GM12878 (cell line): ENCODE measurements at regions not wholly inside any gene's neighbourhood (a gene's known extent, or its start where the extent isn't known, plus 50 kb on each side); places are given as distances from the start of the nearest gene placed in this dataset.
A peak's percentile ranks its signal among the peaks of the same experiment; 100 is the strongest.

Experiments used
- ATAC-seq: fragments of 200-7000 bp; cut with Tn5 transposase; 3 replicates; pipeline ENCODE4 v1.9.1; 2020; ENCODE audit warnings: mild to moderate bottlenecking, moderate library complexity
- BruUV-seq: library from RNA; stranded (reverse); fragments of 400-500 nt; replicated peaks from 2 replicates; lab custom pipeline; 2021; lab: Mats Ljungman, UMichigan
- CTCF ChIA-PET: fragments of 300-600 bp; sonication (Branson Sonifier 250); formaldehyde crosslinking; extraction: SDS; loops from one replicate; lab custom pipeline; 2021; ENCODE audit warnings: inconsistent platforms; lab: Yijun Ruan, JAX
- POLR2A ChIA-PET: fragments of 350-600 bp; formaldehyde crosslinking; extraction: SDS; loops from one replicate; lab custom pipeline; 2021; ENCODE audit warnings: inconsistent platforms; lab: Charles Lee
- RAD21 ChIA-PET: fragments of 300-600 bp; sonication (Branson Sonifier 250); formaldehyde crosslinking; loops from one replicate; lab custom pipeline; 2023; ENCODE audit warnings: antibody characterized with exemption; ENCODE audit not compliant: unreplicated experiment; lab: Charles Lee
- SMC1A ChIA-PET: fragments of 300-600 bp; sonication (Branson Sonifier 250); formaldehyde crosslinking; loops from one replicate; lab custom pipeline; 2023; ENCODE audit not compliant: unreplicated experiment, uncharacterized antibody; lab: Charles Lee
- DNase-seq: peaks from one replicate; pipeline ENCODE4 v3.0.0-alpha.2; 2011; ENCODE audit warnings: low read depth, low spot score
- FAIRE-seq: peaks from 3 replicates; lab custom pipeline; 2011; peaks lifted over from hg19 to GRCh38; lab: Jason Lieb, UNC
- H2AFZ ChIP-seq: 2 replicates; pipeline ENCODE4 v1.6.0; 2011; ENCODE audit warnings: low read depth, low read length, control low read depth; ENCODE audit not compliant: control insufficient read depth
- H3K27ac ChIP-seq: 2 replicates; pipeline ENCODE4 v1.5.1; 2011; ENCODE audit warnings: control low read depth; ENCODE audit not compliant: control insufficient read depth, insufficient read depth
- H3K27me3 ChIP-seq, 2 experiments: replicated peaks in 1 of 2; 2 replicates each; pipeline versions ENCODE4 v1.6.0 to v1.6.1; 2011; ENCODE audit warnings: low read length in 1 of 2; ENCODE audit not compliant: control insufficient read depth in 2 of 2, insufficient read depth in 2 of 2
- H3K36me3 ChIP-seq, 2 experiments: 2 replicates each; pipeline ENCODE4 v1.5.1; 2011; ENCODE audit warnings: low read length in 1 of 2; ENCODE audit not compliant: control insufficient read depth in 2 of 2, insufficient read depth in 2 of 2
- H3K4me1 ChIP-seq: 2 replicates; pipeline ENCODE4 v1.6.1; 2011; ENCODE audit warnings: mild to moderate bottlenecking, low read length, moderate library complexity, mixed read lengths; ENCODE audit not compliant: control insufficient read depth, insufficient read depth
- H3K4me2 ChIP-seq: 2 replicates; pipeline ENCODE4 v1.6.0; 2011; ENCODE audit warnings: control low read depth; ENCODE audit not compliant: control insufficient read depth, insufficient read depth
- H3K4me3 ChIP-seq: fragments of 200-600 bp; sonication (generic); 2 replicates; pipeline ENCODE4 v1.5.1; 2016
- H3K79me2 ChIP-seq: 2 replicates; pipeline ENCODE4 v1.6.0; 2011; ENCODE audit warnings: low read length; ENCODE audit not compliant: control insufficient read depth, insufficient read depth
- H3K9ac ChIP-seq: 2 replicates; pipeline ENCODE4 v1.8.0; 2011; ENCODE audit warnings: low read length, control low read depth, mixed read lengths; ENCODE audit not compliant: control insufficient read depth, insufficient read depth
- H3K9me3 ChIP-seq: replicated peaks from 3 replicates; pipeline ENCODE4 v1.5.1; 2011; ENCODE audit warnings: mild to moderate bottlenecking, low read length; ENCODE audit not compliant: control insufficient read depth, insufficient read depth
- H4K20me1 ChIP-seq: 2 replicates; pipeline ENCODE4 v1.6.0; 2011; ENCODE audit not compliant: control insufficient read depth, insufficient read depth
- FOS ChIP-seq: IDR thresholded peaks from 3 replicates; pipeline ENCODE4 v1.6.1; 2011; ENCODE audit warnings: borderline replicate concordance; ENCODE audit not compliant: insufficient read length; ENCODE audit errors: extremely low read depth
- GABPA ChIP-seq: IDR thresholded peaks from 2 replicates; pipeline ENCODE4 v1.6.1; 2014; ENCODE audit warnings: antibody characterized with exemption, low read depth, mild to moderate bottlenecking, inconsistent platforms
- NFYB ChIP-seq: IDR thresholded peaks from 2 replicates; pipeline ENCODE4 v1.6.1; 2011; ENCODE audit warnings: low read depth, mild to moderate bottlenecking, low read length, improper control_type of control experiment, moderate library complexity; ENCODE audit not compliant: insufficient read depth
- NR2C2 ChIP-seq: IDR thresholded peaks from 2 replicates; pipeline ENCODE4 v1.6.1; 2011; ENCODE audit warnings: borderline replicate concordance, low read depth; ENCODE audit not compliant: control insufficient read depth, insufficient read length
- RCOR1 ChIP-seq: conservative IDR thresholded peaks from 2 replicates; pipeline ENCODE4 v1.6.1; 2012; ENCODE audit warnings: low read depth, low read length, improper control_type of control experiment
- RFX5 ChIP-seq: IDR thresholded peaks from 2 replicates; pipeline ENCODE4 v1.6.1; 2011; ENCODE audit warnings: low read depth, low read length, improper control_type of control experiment
- WGBS: methylation state at CpG from one replicate; pipeline ENCODE4 v1.1.6; 2016; ENCODE audit warnings: low lambda C conversion rate; ENCODE audit not compliant: insufficient replicate concordance, insufficient coverage; ENCODE audit errors: missing lambda C conversion rate; 5-methylcytosine and 5-hydroxymethylcytosine counted together
- in situ Hi-C: fragments of 300-500 bp; cut with MboI; formaldehyde crosslinking; loops from 9 replicates; pipeline ENCODE4 v1.14.3; 2018; ENCODE audit warnings: mixed read lengths
- intact Hi-C: fragments of 100-400 bp; cut with micrococcal nuclease; formaldehyde crosslinking; loops from one replicate; pipeline ENCODE4 v1.14.2; 2022; ENCODE audit not compliant: unreplicated experiment
- TF ChIP-seq, protein P1 (sequence below): fragments of 450-650 bp; IDR thresholded peaks from 2 replicates; pipeline ENCODE4 v1.6.1; 2017; ENCODE audit warnings: mild to moderate bottlenecking, moderate library complexity
- TF ChIP-seq, protein P2 (sequence below): IDR thresholded peaks from 2 replicates; pipeline ENCODE4 v1.6.1; 2012; ENCODE audit warnings: low read length, inconsistent platforms

DNA sequence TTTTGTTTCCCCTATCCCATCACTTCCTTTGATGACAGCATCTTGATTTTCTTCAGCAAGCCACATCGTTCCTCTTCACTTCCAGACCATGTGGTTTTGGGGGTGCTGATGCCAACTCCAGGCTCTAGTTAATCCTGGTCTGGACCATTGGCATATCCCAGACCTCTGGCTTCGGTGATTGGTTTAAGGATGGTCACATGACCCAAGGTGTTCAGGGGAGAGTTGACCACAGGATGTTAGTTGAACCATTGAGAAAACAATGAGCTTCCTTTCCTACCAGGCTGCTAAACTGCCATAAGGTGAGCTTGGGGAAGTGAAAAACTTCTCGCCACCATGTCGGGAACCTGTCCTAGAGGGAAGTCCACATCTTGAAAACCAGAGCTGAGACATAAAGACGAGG, 60.9 kb upstream of the TLR3 start:
- H3K9ac ChIP-seq, result no peak overlapping the region
- BruUV-seq, result no TSS peak
- CTCF ChIA-PET, result interaction anchor here (3.1 kb wide), 1 partner anchor 31 kb away, joined by 6 read pairs; no protein-coding TSS in a partner anchor
- H4K20me1 ChIP-seq, result no peaks in the 10 kb centered on the region
- H2AFZ ChIP-seq, result no peak overlapping the region
- POLR2A ChIA-PET, result no interaction called here
- WGBS, result 29% methylated on average over 5 of the region's 5 CpGs
- no peak overlapping the region for H3K4me3 ChIP-seq
- H3K4me2 ChIP-seq, result no peak overlapping the region
- intact Hi-C loops (no loop called here), in situ Hi-C loops (no loop called here)
- FAIRE-seq (no peak), DNase-seq (no peak), ATAC-seq (no peak)
- H3K79me2 ChIP-seq, result no peaks in the 10 kb centered on the region
- RAD21 ChIA-PET, result no interaction called here
- TF ChIP-seq NR2C2, result no peak
- 0 out of 2 replicates have a peak, but pooled peaks have one; percentile 11 for TF ChIP-seq NFYB
- H3K9me3 ChIP-seq, result no peaks in the 10 kb centered on the region
- SMC1A ChIA-PET, result no interaction called here
- no peaks in the 10 kb centered on the region; a peak in 1 of 4 replicates for H3K27me3 ChIP-seq
- H3K27ac ChIP-seq, result no peak overlapping the region
- no peaks in the 10 kb centered on the region for H3K4me1 ChIP-seq
- H3K36me3 ChIP-seq, result no peaks in the 10 kb centered on the region

DNA sequence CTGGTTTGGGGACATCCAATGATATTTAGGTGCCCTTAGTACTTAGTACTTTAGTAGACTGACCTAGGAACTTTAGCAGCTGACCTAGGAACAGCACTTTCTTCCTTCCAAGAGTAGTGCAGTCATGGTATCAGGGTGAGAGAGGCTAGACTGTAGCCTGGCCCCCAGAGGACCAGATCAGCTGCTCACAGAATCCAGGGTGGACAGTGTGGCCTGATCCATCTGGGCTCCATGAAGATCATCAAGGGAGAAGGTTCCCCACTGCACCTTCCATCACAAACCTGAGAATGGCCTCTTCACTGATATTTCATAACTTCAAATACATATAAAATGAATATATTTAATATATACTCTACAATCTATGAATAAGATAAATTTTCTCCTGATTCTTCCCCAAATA, 59.0 kb upstream of the TLR3 start:
- Histone ChIP-seq H3K36me3 (no peaks in the 10 kb centered on the region), H3K79me2 (no peaks in the 10 kb centered on the region), H3K9me3 (no peaks in the 10 kb centered on the region), H2AFZ (no peak overlapping the region), H3K4me3 (no peak overlapping the region), H3K4me1 (no peaks in the 10 kb centered on the region), H3K27ac (no peak overlapping the region), H3K27me3 (no peaks in the 10 kb centered on the region; a peak in 1 of 4 replicates), H3K4me2 (no peak overlapping the region), H4K20me1 (no peaks in the 10 kb centered on the region), H3K9ac (no peak overlapping the region)
- RAD21 ChIA-PET, result no interaction called here
- DNase-seq, result no peak
- POLR2A ChIA-PET, result no interaction called here
- FAIRE-seq, result no peak
- no peak for ATAC-seq
- in situ Hi-C loops, result no loop called here
- SMC1A ChIA-PET, result no interaction called here
- intact Hi-C loops, result no loop called here
- CTCF ChIA-PET, result no interaction called here
- BruUV-seq, result no TSS peak
- TF ChIP-seq FOS (no peak), RCOR1 (no peak), GABPA (no peak), RFX5 (no peak)
- TF ChIP-seq, protein P1, sequence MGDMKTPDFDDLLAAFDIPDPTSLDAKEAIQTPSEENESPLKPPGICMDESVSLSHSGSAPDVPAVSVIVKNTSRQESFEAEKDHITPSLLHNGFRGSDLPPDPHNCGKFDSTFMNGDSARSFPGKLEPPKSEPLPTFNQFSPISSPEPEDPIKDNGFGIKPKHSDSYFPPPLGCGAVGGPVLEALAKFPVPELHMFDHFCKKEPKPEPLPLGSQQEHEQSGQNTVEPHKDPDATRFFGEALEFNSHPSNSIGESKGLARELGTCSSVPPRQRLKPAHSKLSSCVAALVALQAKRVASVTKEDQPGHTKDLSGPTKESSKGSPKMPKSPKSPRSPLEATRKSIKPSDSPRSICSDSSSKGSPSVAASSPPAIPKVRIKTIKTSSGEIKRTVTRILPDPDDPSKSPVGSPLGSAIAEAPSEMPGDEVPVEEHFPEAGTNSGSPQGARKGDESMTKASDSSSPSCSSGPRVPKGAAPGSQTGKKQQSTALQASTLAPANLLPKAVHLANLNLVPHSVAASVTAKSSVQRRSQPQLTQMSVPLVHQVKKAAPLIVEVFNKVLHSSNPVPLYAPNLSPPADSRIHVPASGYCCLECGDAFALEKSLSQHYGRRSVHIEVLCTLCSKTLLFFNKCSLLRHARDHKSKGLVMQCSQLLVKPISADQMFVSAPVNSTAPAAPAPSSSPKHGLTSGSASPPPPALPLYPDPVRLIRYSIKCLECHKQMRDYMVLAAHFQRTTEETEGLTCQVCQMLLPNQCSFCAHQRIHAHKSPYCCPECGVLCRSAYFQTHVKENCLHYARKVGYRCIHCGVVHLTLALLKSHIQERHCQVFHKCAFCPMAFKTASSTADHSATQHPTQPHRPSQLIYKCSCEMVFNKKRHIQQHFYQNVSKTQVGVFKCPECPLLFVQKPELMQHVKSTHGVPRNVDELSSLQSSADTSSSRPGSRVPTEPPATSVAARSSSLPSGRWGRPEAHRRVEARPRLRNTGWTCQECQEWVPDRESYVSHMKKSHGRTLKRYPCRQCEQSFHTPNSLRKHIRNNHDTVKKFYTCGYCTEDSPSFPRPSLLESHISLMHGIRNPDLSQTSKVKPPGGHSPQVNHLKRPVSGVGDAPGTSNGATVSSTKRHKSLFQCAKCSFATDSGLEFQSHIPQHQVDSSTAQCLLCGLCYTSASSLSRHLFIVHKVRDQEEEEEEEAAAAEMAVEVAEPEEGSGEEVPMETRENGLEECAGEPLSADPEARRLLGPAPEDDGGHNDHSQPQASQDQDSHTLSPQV, result no peak
- TF ChIP-seq, protein P2, sequence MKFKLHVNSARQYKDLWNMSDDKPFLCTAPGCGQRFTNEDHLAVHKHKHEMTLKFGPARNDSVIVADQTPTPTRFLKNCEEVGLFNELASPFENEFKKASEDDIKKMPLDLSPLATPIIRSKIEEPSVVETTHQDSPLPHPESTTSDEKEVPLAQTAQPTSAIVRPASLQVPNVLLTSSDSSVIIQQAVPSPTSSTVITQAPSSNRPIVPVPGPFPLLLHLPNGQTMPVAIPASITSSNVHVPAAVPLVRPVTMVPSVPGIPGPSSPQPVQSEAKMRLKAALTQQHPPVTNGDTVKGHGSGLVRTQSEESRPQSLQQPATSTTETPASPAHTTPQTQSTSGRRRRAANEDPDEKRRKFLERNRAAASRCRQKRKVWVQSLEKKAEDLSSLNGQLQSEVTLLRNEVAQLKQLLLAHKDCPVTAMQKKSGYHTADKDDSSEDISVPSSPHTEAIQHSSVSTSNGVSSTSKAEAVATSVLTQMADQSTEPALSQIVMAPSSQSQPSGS, result no peak
